GM12892 (cell line): ENCODE measurements at regions not wholly inside any gene's neighbourhood (a gene's known extent, or its start where the extent isn't known, plus 50 kb on each side); places are given as distances from the start of the nearest gene placed in this dataset.
"Not testable (repeated sequence)": the region's sequence is repeated elsewhere in the genome, so short reads cannot be mapped to it uniquely, and the experiment has no call there.

ENCODE experiments used
- DNase-seq: peaks from one replicate; pipeline ENCODE4 v3.0.0; 2011; ENCODE audit not compliant: insufficient read length
- FAIRE-seq: peaks from 2 replicates; lab custom pipeline; 2011; peaks lifted over from hg19 to GRCh38; lab: Jason Lieb, UNC
- POLR2A ChIP-seq: IDR thresholded peaks from 2 replicates; pipeline ENCODE4 v1.6.1; 2011; ENCODE audit warnings: low read depth, low read length, control low read depth
- POLR2AphosphoS5 ChIP-seq: IDR thresholded peaks from 2 replicates; pipeline ENCODE4 v1.6.1; 2011; ENCODE audit warnings: low read depth, low read length, control low read depth
- TAF1 ChIP-seq: IDR thresholded peaks from 2 replicates; pipeline ENCODE4 v1.6.1; 2011; ENCODE audit warnings: low read depth, mild to moderate bottlenecking, control low read depth, low read length, borderline replicate concordance

- FAIRE-seq (no peak), DNase-seq (no peak)
- TF ChIP-seq TAF1 = no peak
- TF ChIP-seq POLR2AphosphoS5 = no peak
- no peak for TF ChIP-seq POLR2A
These were observed 102.1 kb downstream of the AREG start for GRCh38 chr4:74547042-74547441.

- FAIRE-seq (no peak), DNase-seq (no peak)
- no peak for TF ChIP-seq TAF1
- no peak for TF ChIP-seq POLR2A
- TF ChIP-seq POLR2AphosphoS5 = no peak
These were observed 103.6 kb downstream of the AREG start for GRCh38 chr4:74548561-74548960.

- no peak for DNase-seq
- no peak for FAIRE-seq
- no peak for TF ChIP-seq POLR2AphosphoS5
- TF ChIP-seq POLR2A = no peak
- no peak for TF ChIP-seq TAF1
These were observed 105.0 kb downstream of the AREG start for GRCh38 chr4:74549936-74550335.

- DNase-seq (no peak), FAIRE-seq (no peak)
- TF ChIP-seq POLR2AphosphoS5 = no peak
- TF ChIP-seq TAF1 = no peak
- no peak for TF ChIP-seq POLR2A
These were observed 110.3 kb downstream of the AREG start for GRCh38 chr4:74555231-74555630.

GRCh38 chr4:74555843-74556242, 110.9 kb downstream of the AREG start:
- FAIRE-seq (no peak), DNase-seq (no peak)
- TF ChIP-seq TAF1 (no peak), POLR2AphosphoS5 (no peak), POLR2A (no peak)

GRCh38 chr4:74559853-74560252, 114.9 kb downstream of the AREG start:
- DNase-seq (no peak), FAIRE-seq (no peak)
- TF ChIP-seq POLR2AphosphoS5 = no peak
- no peak for TF ChIP-seq POLR2A
- no peak for TF ChIP-seq TAF1

DNA sequence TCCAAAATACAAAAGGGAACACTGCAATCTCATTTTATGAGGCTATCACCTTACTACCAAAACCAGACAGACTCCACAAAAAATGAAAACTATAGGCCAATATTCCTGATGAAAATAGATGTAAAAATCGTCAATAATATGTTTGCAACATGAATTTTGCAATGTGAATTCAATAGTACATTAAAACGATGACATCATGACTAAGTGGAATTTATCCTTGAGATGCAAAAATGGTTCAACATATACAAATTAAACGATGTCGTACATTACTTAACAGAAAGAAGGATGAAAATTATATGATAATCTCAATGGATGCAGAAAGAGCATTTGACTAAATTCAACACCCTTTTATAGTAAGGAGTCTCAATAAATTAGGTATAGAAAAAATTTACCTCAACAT, 123.0 kb downstream of the AREG start:
- DNase-seq (no peak), FAIRE-seq (no peak)
- no peak for TF ChIP-seq TAF1
- TF ChIP-seq POLR2AphosphoS5 = no peak
- TF ChIP-seq POLR2A = no peak

DNA sequence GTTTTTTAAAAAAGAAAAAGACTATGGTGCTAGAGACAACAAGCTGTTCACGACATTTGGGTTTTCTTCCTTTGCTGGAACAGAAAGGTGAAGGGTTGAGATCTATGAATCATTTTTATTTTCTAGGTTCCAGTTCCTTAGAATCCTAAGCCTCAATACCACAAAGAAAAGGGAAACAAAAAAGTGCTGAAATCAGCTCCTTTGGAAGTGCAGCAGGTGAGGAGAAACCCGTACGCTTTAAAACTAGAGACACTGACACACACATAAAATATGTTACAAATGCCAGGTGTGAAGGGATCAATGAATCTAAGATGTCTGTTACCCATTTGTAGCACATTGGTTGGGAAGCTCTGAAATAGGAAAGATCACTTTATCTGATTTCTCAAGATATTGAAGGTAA, 125.2 kb downstream of the AREG start:
- TF ChIP-seq TAF1 = no peak
- no peak for TF ChIP-seq POLR2AphosphoS5
- no peak for TF ChIP-seq POLR2A
- no peak for DNase-seq
- FAIRE-seq = no peak

DNA sequence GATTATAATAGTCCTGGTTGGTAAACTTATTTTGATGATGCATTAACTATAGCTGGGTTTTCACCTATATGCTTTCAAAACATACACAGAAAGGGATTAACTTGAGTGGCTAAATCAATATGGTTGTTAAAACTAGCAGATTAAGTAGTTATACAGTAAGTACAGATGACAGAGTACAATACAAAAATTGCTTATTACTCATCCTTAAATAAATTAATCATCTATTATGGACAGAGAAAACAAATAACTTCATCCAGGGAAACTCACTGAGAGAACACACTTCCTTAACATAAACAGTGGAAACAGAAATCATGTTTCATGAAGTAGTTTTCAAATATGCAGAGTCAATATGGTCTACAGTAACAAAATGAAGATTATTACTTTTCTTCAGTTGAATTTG, 133.4 kb downstream of the AREG start:
- FAIRE-seq = no peak

GRCh38 chr4:74578865-74579264, 133.9 kb downstream of the AREG start:
- not testable (repeated sequence) for FAIRE-seq

More for the DNA sequence above, 133.4 kb downstream of the AREG start:
- no peak for DNase-seq
- TF ChIP-seq POLR2A = no peak

GRCh38 chr4:74583089-74583700, 138.3 kb downstream of the AREG start:
- DNase-seq (no peak), FAIRE-seq (no peak)
- no peak for TF ChIP-seq POLR2AphosphoS5
- no peak for TF ChIP-seq TAF1
- no peak for TF ChIP-seq POLR2A

More at GRCh38 chr4:74578865-74579264, 133.9 kb downstream of the AREG start:
- DNase-seq = not testable (repeated sequence)

GRCh38 chr4:74583757-74584156, 138.8 kb downstream of the AREG start:
- TF ChIP-seq TAF1 = no peak
- TF ChIP-seq POLR2AphosphoS5 = no peak
- no peak for TF ChIP-seq POLR2A
- FAIRE-seq (no peak), DNase-seq (no peak)

DNA sequence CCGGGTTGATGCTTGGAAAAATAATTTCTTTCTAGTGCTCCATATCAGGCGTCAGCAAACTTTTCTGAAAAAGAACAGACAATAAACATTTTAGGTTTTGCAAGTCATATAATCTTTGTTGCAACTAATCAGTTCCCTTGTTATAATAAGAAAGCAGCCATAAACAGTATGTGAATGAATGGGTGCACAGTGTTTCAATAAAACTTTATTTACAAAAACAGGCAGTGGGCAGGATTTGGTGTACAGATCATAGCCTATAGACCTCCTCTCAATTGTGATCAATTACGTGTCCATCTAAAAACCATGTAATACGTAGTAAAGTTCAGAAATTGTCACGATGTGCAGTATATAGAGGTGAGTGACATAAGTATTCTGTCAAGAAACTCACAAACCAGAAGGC, 143.4 kb downstream of the AREG start:
- DNase-seq (no peak), FAIRE-seq (no peak)

More for the DNA sequence above, 143.4 kb downstream of the AREG start:
- TF ChIP-seq TAF1 (no peak), POLR2A (no peak), POLR2AphosphoS5 (no peak)
